Esophagus muscularis mucosa (tissue), 4 donors: ENCODE measurements at regions not wholly inside any gene's neighbourhood (a gene's known extent, or its start where the extent isn't known, plus 50 kb on each side); places are given as distances from the start of the nearest gene placed in this dataset.

Experiments used
- EP300 ChIP-seq: sonication (generic); formaldehyde crosslinking; IDR thresholded peaks from one replicate; pipeline ENCODE4 v1.6.1; 2017; ENCODE audit warnings: antibody characterized with exemption
- POLR2A ChIP-seq: fragments of 450-650 bp; IDR thresholded peaks from one replicate; pipeline ENCODE4 v1.6.1; 2017; ENCODE audit warnings: antibody characterized with exemption, moderate library complexity, mild to moderate bottlenecking, low read depth
- POLR2AphosphoS5 ChIP-seq, 2 donors: sonication (generic); formaldehyde crosslinking; IDR thresholded peaks; one replicate each; pipeline ENCODE4 v1.6.1; 2017; ENCODE audit warnings: antibody characterized with exemption in 2 of 2
- TF ChIP-seq, protein P1 (sequence below), 3 experiments: fragments of 200-600 bp in 2 of 3; fragments of 450-650 bp in 1 of 3; sonication (generic) in 2 of 3; IDR thresholded peaks; one replicate each; pipeline ENCODE4 v1.5.1; 2017 to 2019; ENCODE audit warnings: antibody characterized with exemption in 3 of 3, mild to moderate bottlenecking in 2 of 3, moderate library complexity in 1 of 3

DNA sequence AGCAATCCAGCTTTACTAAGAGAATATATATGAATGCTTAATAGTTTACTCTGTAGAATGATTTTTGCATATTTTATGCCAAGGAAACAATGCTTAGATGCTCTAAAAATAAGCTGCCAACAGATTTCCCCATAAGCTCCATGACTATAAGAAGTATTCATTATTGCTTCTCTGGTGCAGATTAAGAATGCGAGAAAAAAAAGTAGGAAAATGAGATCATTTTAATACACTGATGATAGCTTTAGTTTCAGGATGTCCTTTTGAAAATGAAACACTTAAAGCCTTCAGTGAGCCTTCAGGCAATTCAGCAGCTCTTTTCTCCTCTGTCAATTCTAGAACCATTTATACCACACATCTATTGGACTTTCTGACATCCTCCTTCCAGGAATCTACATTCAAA lies 735.0 kb upstream of the POT1 start:
- TF ChIP-seq, protein P1, sequence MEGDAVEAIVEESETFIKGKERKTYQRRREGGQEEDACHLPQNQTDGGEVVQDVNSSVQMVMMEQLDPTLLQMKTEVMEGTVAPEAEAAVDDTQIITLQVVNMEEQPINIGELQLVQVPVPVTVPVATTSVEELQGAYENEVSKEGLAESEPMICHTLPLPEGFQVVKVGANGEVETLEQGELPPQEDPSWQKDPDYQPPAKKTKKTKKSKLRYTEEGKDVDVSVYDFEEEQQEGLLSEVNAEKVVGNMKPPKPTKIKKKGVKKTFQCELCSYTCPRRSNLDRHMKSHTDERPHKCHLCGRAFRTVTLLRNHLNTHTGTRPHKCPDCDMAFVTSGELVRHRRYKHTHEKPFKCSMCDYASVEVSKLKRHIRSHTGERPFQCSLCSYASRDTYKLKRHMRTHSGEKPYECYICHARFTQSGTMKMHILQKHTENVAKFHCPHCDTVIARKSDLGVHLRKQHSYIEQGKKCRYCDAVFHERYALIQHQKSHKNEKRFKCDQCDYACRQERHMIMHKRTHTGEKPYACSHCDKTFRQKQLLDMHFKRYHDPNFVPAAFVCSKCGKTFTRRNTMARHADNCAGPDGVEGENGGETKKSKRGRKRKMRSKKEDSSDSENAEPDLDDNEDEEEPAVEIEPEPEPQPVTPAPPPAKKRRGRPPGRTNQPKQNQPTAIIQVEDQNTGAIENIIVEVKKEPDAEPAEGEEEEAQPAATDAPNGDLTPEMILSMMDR (IDR thresholded peaks at IDR 0.05), result no peak
- TF ChIP-seq POLR2A (no peak), POLR2AphosphoS5 (IDR thresholded peaks at IDR 0.05) (no peak), EP300 (no peak)
